Coronary artery (tissue), 2 donors: ENCODE measurements at regions not wholly inside any gene's neighbourhood (a gene's known extent, or its start where the extent isn't known, plus 50 kb on each side); places are given as distances from the start of the nearest gene placed in this dataset.

Experiments
- DNase-seq: peaks from one replicate; pipeline ENCODE4 v3.0.0-alpha.2; 2017; ENCODE audit warnings: low spot score
- H3K27ac ChIP-seq, 2 donors: fragments of 200-600 bp; sonication (generic); one replicate each; pipeline ENCODE4 v1.5.1; 2016 to 2019
- H3K4me3 ChIP-seq: fragments of 200-600 bp; sonication (generic); 2 replicates; pipeline ENCODE4 v1.5.1; 2016; ENCODE audit warnings: mild to moderate bottlenecking, moderate library complexity
- CTCF ChIP-seq: fragments of 200-600 bp; sonication (generic); IDR thresholded peaks from one replicate; pipeline ENCODE4 v1.5.1; 2019; ENCODE audit warnings: antibody characterized with exemption

- no peak for DNase-seq
- Histone ChIP-seq H3K4me3 (no peak overlapping the region), H3K27ac (no peak overlapping the region)
- no peak for TF ChIP-seq CTCF
Observed at GRCh38 chr6:94658929-94659328, 918.4 kb upstream of the MANEA start.

GRCh38 chr6:94651239-94651638 lies 926.1 kb upstream of the MANEA start:
- no peak for DNase-seq
- no peak overlapping the region for H3K27ac ChIP-seq
- TF ChIP-seq CTCF = no peak
- H3K4me3 ChIP-seq = no peak overlapping the region

GRCh38 chr6:94645191-94645590 lies 932.1 kb upstream of the MANEA start:
- no peak for TF ChIP-seq CTCF
- no peak for DNase-seq
- Histone ChIP-seq H3K4me3 (no peak overlapping the region), H3K27ac (no peak overlapping the region)

GRCh38 chr6:94639564-94639963 lies 937.8 kb upstream of the MANEA start:
- Histone ChIP-seq H3K27ac (no peak overlapping the region), H3K4me3 (no peak overlapping the region)
- DNase-seq = peak; percentile 67
- TF ChIP-seq CTCF = no peak

GRCh38 chr6:94636780-94637385 lies 940.5 kb upstream of the MANEA start:
- no peak for DNase-seq
- TF ChIP-seq CTCF = no peak
- H3K27ac ChIP-seq = no peak overlapping the region
- no peak overlapping the region for H3K4me3 ChIP-seq

GRCh38 chr6:94623586-94623985 lies 953.7 kb upstream of the MANEA start:
- Histone ChIP-seq H3K4me3 (no peak overlapping the region), H3K27ac (no peak overlapping the region)
- no peak for DNase-seq
- no peak for TF ChIP-seq CTCF

- DNase-seq = no peak
- Histone ChIP-seq H3K4me3 (no peak overlapping the region), H3K27ac (no peak overlapping the region)
- TF ChIP-seq CTCF = no peak
Observed at GRCh38 chr6:94622783-94623182, 954.6 kb upstream of the MANEA start.
